ENCODE measurements at regions not wholly inside any gene's neighbourhood (a gene's known extent, or its start where the extent isn't known, plus 50 kb on each side); places are given as distances from the start of the nearest gene placed in this dataset.

- TF ChIP-seq CTCF (IDR thresholded peaks at IDR 0.05) (no peak), POLR2A (IDR thresholded peaks at IDR 0.05) (no peak)
Observed at GRCh38 chr3:79957066-79957465, 189.3 kb upstream of the ROBO1 start.

All from gastroesophageal sphincter (tissue), 3 donors.